Neural progenitor cell (in vitro differentiated cells): ENCODE measurements at regions not wholly inside any gene's neighbourhood (a gene's known extent, or its start where the extent isn't known, plus 50 kb on each side); places are given as distances from the start of the nearest gene placed in this dataset.
A peak's percentile ranks its signal among the peaks of the same experiment; 100 is the strongest.

Experiments
- DNase-seq: peaks from one replicate; pipeline ENCODE4 v3.0.0-alpha.2; 2016; ENCODE audit warnings: low spot score
- H2AFZ ChIP-seq: fragments of 200-600 bp; sonication (generic); replicated peaks from 2 replicates; pipeline ENCODE4 v1.6.1; 2016; ENCODE audit warnings: antibody characterized with exemption
- H3F3A ChIP-seq: fragments of 200-600 bp; sonication (generic); 2 replicates; pipeline ENCODE4 v1.6.1; 2016; ENCODE audit warnings: antibody characterized with exemption, low read depth
- H3K27ac ChIP-seq: fragments of 200-600 bp; sonication (generic); 2 replicates; pipeline ENCODE4 v1.5.1; 2016; ENCODE audit warnings: mild to moderate bottlenecking
- H3K27me3 ChIP-seq: fragments of 200-600 bp; sonication (generic); 2 replicates; pipeline ENCODE4 v1.6.1; 2016; ENCODE audit warnings: mild to moderate bottlenecking, moderate library complexity
- H3K36me3 ChIP-seq: fragments of 200-600 bp; sonication (generic); 2 replicates; pipeline ENCODE4 v1.5.1; 2016
- H3K4me1 ChIP-seq: fragments of 200-600 bp; sonication (generic); 2 replicates; pipeline ENCODE4 v1.6.1; 2016; ENCODE audit warnings: mixed run types
- H3K4me2 ChIP-seq: fragments of 200-600 bp; sonication (generic); 2 replicates; pipeline ENCODE4 v1.6.1; 2016
- H3K4me3 ChIP-seq: fragments of 200-600 bp; sonication (generic); 2 replicates; pipeline ENCODE4 v1.5.1; 2016
- H3K79me2 ChIP-seq: fragments of 200-600 bp; sonication (generic); 2 replicates; pipeline ENCODE4 v1.6.1; 2016; ENCODE audit warnings: low read depth
- H3K9ac ChIP-seq: fragments of 200-600 bp; sonication (generic); 2 replicates; pipeline ENCODE4 v1.6.1; 2016
- H3K9me3 ChIP-seq: fragments of 200-600 bp; sonication (generic); 2 replicates; pipeline ENCODE4 v1.5.1; 2016; ENCODE audit warnings: low read depth
- H4K20me1 ChIP-seq: fragments of 200-600 bp; sonication (generic); 2 replicates; pipeline ENCODE4 v1.6.1; 2016; ENCODE audit warnings: low read depth
- H3K27ac Mint-ChIP-seq: 3 replicates; pipeline ENCODE4 v1.8.0; 2021; ENCODE audit warnings: mixed read lengths
- H3K27me3 Mint-ChIP-seq: 2 replicates; pipeline ENCODE4 v1.8.0; 2022; ENCODE audit warnings: low read depth, mild to moderate bottlenecking, inconsistent platforms, moderate library complexity, mixed read lengths; ENCODE audit not compliant: insufficient read depth
- H3K36me3 Mint-ChIP-seq: 3 replicates; pipeline ENCODE4 v1.8.0; 2021; ENCODE audit warnings: mixed read lengths
- H3K4me1 Mint-ChIP-seq: 3 replicates; pipeline ENCODE4 v1.8.0; 2021; ENCODE audit warnings: mixed read lengths
- H3K4me3 Mint-ChIP-seq: 3 replicates; pipeline ENCODE4 v1.8.0; 2021; ENCODE audit warnings: mild to moderate bottlenecking, moderate library complexity, mixed read lengths
- H3K9me3 Mint-ChIP-seq: 3 replicates; pipeline ENCODE4 v1.8.0; 2020; ENCODE audit warnings: mixed read lengths
- CTCF ChIP-seq: fragments of 200-600 bp; sonication (generic); IDR thresholded peaks from 2 replicates; pipeline ENCODE4 v1.5.1; 2017; ENCODE audit warnings: antibody characterized with exemption, mild to moderate bottlenecking
- EZH2 ChIP-seq: fragments of 200-600 bp; sonication (generic); IDR thresholded peaks from 2 replicates; pipeline ENCODE4 v1.6.1; 2017; ENCODE audit warnings: antibody characterized with exemption, mild to moderate bottlenecking, moderate library complexity
- EZH2phosphoT487 ChIP-seq: fragments of 200-600 bp; sonication (generic); IDR thresholded peaks from 2 replicates; pipeline ENCODE4 v1.6.1; 2017; ENCODE audit warnings: antibody characterized with exemption

DNA sequence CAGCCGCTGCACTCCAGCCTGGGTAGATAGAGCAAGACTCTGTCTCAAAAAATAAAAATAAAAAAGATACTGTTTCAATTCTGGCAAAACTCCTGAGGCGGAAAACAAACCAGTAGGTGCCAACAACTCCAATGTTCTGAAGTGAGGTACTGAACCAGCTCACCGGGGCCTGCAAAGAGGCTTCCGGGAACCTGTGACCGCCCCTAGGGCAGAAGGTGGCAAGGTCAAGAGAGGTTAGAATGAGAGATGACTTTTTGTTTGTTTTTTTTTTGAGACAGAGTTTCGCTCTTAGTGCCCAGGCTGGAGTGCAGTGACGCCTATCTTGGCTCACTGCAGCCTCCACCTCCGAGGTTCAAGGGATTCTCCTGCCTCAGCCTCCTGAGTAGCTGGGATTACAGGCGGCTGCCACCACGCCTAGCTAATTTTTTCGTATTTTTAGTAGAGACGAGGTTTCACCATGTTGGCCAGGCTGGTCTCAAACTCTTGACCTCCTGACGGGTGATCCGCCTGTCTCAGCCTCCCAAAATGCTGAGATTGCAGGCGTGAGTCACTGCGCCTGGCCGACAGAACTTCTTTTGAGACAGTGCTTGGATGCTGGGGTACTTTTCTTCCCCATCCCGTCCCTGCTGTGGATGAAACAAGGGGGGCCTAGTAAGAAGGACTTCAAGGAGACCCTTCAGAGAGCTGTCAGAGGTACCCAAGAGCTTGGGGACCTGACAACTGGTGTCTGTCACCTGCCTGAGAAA lies 91.9 kb upstream of the SLC25A33 start:
- H3K9me3 Mint-ChIP-seq = no peaks in the 10 kb centered on the region
- H3K27ac ChIP-seq = no peak overlapping the region
- H3K9me3 ChIP-seq = no peaks in the 10 kb centered on the region

GRCh38 chr1:9448132-9449109 lies 90.8 kb upstream of the SLC25A33 start:
- no peak overlapping the region for H3K4me3 ChIP-seq
- H3K27ac ChIP-seq = no peak overlapping the region
- H3K9ac ChIP-seq = no peak overlapping the region
- H3K36me3 ChIP-seq = no peaks in the 10 kb centered on the region
- H3K4me1 ChIP-seq = peaks cover 18% of the 10 kb centered on the region
- H3K4me1 Mint-ChIP-seq = peaks cover 28% of the 10 kb centered on the region
- no peaks in the 10 kb centered on the region for H3K27me3 ChIP-seq
- no peaks in the 10 kb centered on the region for H3K9me3 ChIP-seq
- no peak overlapping the region for H3K4me3 Mint-ChIP-seq
- peaks cover 6% of the 10 kb centered on the region for H3K27me3 Mint-ChIP-seq
- H2AFZ ChIP-seq = no peak overlapping the region
- DNase-seq = no peak
- no peaks in the 10 kb centered on the region for H3K9me3 Mint-ChIP-seq
- peak overlapping the region; percentile 76 for H3K27ac Mint-ChIP-seq
- H3F3A ChIP-seq = no peaks in the 10 kb centered on the region
- H3K36me3 Mint-ChIP-seq = no peaks in the 10 kb centered on the region
- no peaks in the 10 kb centered on the region for H3K79me2 ChIP-seq
- no peaks in the 10 kb centered on the region for H4K20me1 ChIP-seq
- no peak overlapping the region for H3K4me2 ChIP-seq
- no peak for TF ChIP-seq CTCF
- no peak for TF ChIP-seq EZH2
- no peak for TF ChIP-seq EZH2phosphoT487

More for the DNA sequence above, 91.9 kb upstream of the SLC25A33 start:
- no peaks in the 10 kb centered on the region for H3K27me3 ChIP-seq
- Mint-ChIP-seq H3K27me3 (peaks cover 6% of the 10 kb centered on the region), H3K4me3 (no peak overlapping the region), H3K36me3 (no peaks in the 10 kb centered on the region), H3K27ac (no peak overlapping the region), H3K4me1 (peaks cover 33% of the 10 kb centered on the region)
- H3K36me3 ChIP-seq = no peaks in the 10 kb centered on the region
- H2AFZ ChIP-seq = no peak overlapping the region
- no peak overlapping the region for H3K4me2 ChIP-seq
- TF ChIP-seq CTCF = no peak
- no peak for TF ChIP-seq EZH2
- TF ChIP-seq EZH2phosphoT487 = no peak
- no peaks in the 10 kb centered on the region for H3K79me2 ChIP-seq
- no peaks in the 10 kb centered on the region for H3F3A ChIP-seq
- no peak overlapping the region for H3K4me3 ChIP-seq
- no peak overlapping the region for H3K9ac ChIP-seq
- H3K4me1 ChIP-seq = peaks cover 18% of the 10 kb centered on the region
- no peak for DNase-seq
- H4K20me1 ChIP-seq = no peaks in the 10 kb centered on the region

DNA sequence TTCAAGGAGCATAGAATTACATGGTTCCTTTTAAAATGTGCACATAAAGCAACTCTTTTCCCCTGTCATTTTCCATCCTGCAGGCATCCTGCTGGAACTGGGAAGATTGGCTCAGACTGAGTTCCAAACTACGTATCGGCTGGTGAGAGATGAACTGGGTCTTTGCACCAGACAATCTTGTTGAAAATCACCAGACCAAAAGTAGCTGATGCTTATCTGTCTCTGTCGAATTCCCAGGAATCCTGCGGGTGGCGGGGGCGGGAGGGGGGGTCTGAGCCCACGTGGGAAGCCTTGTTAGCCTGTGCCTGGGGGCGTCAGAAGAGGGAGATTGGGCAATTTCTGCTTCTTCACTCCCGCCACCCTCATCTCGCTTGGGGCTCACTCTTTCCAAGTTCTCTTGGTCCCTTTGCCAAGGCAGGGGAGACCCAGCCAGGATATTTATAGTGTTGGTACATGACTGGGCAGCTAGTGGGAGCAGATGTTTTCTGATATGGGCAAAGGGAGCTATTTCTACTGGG lies 90.1 kb upstream of the SLC25A33 start:
- Mint-ChIP-seq H3K27ac (peak overlapping the region; percentile 76), H3K27me3 (peaks cover 6% of the 10 kb centered on the region), H3K36me3 (no peaks in the 10 kb centered on the region), H3K4me3 (no peak overlapping the region), H3K9me3 (no peaks in the 10 kb centered on the region), H3K4me1 (peaks cover 26% of the 10 kb centered on the region)
- Histone ChIP-seq H3K27ac (no peak overlapping the region), H3K79me2 (no peaks in the 10 kb centered on the region), H3K4me3 (no peak overlapping the region), H2AFZ (no peak overlapping the region), H3K4me2 (no peak overlapping the region), H3K36me3 (no peaks in the 10 kb centered on the region), H3K27me3 (no peaks in the 10 kb centered on the region), H4K20me1 (no peaks in the 10 kb centered on the region), H3K4me1 (peaks cover 16% of the 10 kb centered on the region), H3K9me3 (no peaks in the 10 kb centered on the region), H3K9ac (no peak overlapping the region), H3F3A (no peaks in the 10 kb centered on the region)
- TF ChIP-seq CTCF (no peak), EZH2phosphoT487 (no peak), EZH2 (no peak)
- DNase-seq = no peak
